IMR-90 (cell line): ENCODE measurements at regions not wholly inside any gene's neighbourhood (a gene's known extent, or its start where the extent isn't known, plus 50 kb on each side); places are given as distances from the start of the nearest gene placed in this dataset.

Source experiments
- ATAC-seq: fragments of 200-7000 bp; cut with Tn5 transposase; 2 replicates; pipeline ENCODE4 v1.9.1; 2020; ENCODE audit warnings: low read depth, mild to moderate bottlenecking, moderate library complexity
- BruUV-seq: library from RNA; stranded (reverse); fragments of 400-500 nt; replicated peaks from 2 replicates; lab custom pipeline; 2021; lab: Mats Ljungman, UMichigan
- CTCF ChIA-PET: fragments of 300-600 bp; formaldehyde crosslinking; extraction: SDS; loops from one replicate; lab custom pipeline; 2021; ENCODE audit warnings: antibody characterized with exemption; lab: Yijun Ruan, JAX
- POLR2A ChIA-PET: fragments of 300-600 bp; sonication (Branson Sonifier 250); formaldehyde crosslinking; loops from one replicate; lab custom pipeline; 2022; ENCODE audit warnings: antibody characterized with exemption; ENCODE audit not compliant: unreplicated experiment; lab: Charles Lee
- DNase-seq: peaks from one replicate; pipeline ENCODE4 v3.0.0; 2013
- H2AFZ ChIP-seq: replicated peaks from 2 replicates; pipeline ENCODE3; 2013; ENCODE audit warnings: low read length, mild to moderate bottlenecking; ENCODE audit not compliant: poor library complexity
- H2AK5ac ChIP-seq: 2 replicates; pipeline ENCODE4 v1.6.1; 2013; ENCODE audit warnings: low read depth, low read length, inconsistent platforms
- H2AK9ac ChIP-seq: replicated peaks from 2 replicates; pipeline ENCODE3; 2013; ENCODE audit warnings: mild to moderate bottlenecking, low read depth, low read length, moderate library complexity; ENCODE audit not compliant: poor library complexity
- H2BK120ac ChIP-seq: 2 replicates; pipeline ENCODE4 v1.6.1; 2013; ENCODE audit warnings: low read depth, low read length, inconsistent platforms
- H2BK15ac ChIP-seq: 3 replicates; pipeline ENCODE4 v1.6.1; 2013; ENCODE audit warnings: low read depth, low read length, inconsistent platforms
- H2BK20ac ChIP-seq: 2 replicates; pipeline ENCODE4 v1.6.1; 2013; ENCODE audit warnings: low read depth, mild to moderate bottlenecking, inconsistent platforms, low read length, moderate library complexity
- H2BK5ac ChIP-seq: 2 replicates; pipeline ENCODE4 v1.6.1; 2013; ENCODE audit warnings: mild to moderate bottlenecking, low read depth, low read length, inconsistent platforms; ENCODE audit not compliant: poor library complexity, severe bottlenecking
- H3K14ac ChIP-seq: replicated peaks from 2 replicates; pipeline ENCODE4 v1.6.1; 2013; ENCODE audit warnings: low read depth, low read length, inconsistent platforms
- H3K18ac ChIP-seq: 2 replicates; pipeline ENCODE4 v1.6.1; 2013; ENCODE audit warnings: low read depth, low read length, control low read depth
- H3K23ac ChIP-seq: 2 replicates; pipeline ENCODE4 v1.6.1; 2013; ENCODE audit warnings: low read depth, low read length, inconsistent platforms
- H3K27ac ChIP-seq: 2 replicates; pipeline ENCODE4 v1.5.1; 2013; ENCODE audit warnings: mild to moderate bottlenecking, control low read depth, low read length; ENCODE audit not compliant: insufficient read depth
- H3K27me3 ChIP-seq: 2 replicates; pipeline ENCODE4 v1.6.1; 2013; ENCODE audit warnings: low read length; ENCODE audit not compliant: control insufficient read depth, insufficient read depth
- H3K36me3 ChIP-seq: 2 replicates; pipeline ENCODE4 v1.6.1; 2013; ENCODE audit warnings: low read length, mixed read lengths; ENCODE audit not compliant: control insufficient read depth, insufficient read depth
- H3K4ac ChIP-seq: 2 replicates; pipeline ENCODE4 v1.6.1; 2013; ENCODE audit warnings: low read depth, low read length, inconsistent platforms
- H3K4me1 ChIP-seq: 2 replicates; pipeline ENCODE4 v1.6.1; 2013; ENCODE audit warnings: low read length, mixed read lengths; ENCODE audit not compliant: control insufficient read depth, insufficient read depth
- H3K4me2 ChIP-seq: 2 replicates; pipeline ENCODE4 v1.6.1; 2013; ENCODE audit warnings: low read depth, mild to moderate bottlenecking, control low read depth, low read length, moderate library complexity
- H3K4me3 ChIP-seq: 2 replicates; pipeline ENCODE4 v1.5.1; 2013; ENCODE audit warnings: low read depth, mild to moderate bottlenecking, control low read depth, low read length, moderate library complexity; ENCODE audit not compliant: insufficient read depth
- H3K56ac ChIP-seq: 2 replicates; pipeline ENCODE4 v1.6.1; 2013; ENCODE audit warnings: low read length, inconsistent platforms; ENCODE audit not compliant: insufficient read depth; ENCODE audit errors: extremely low read depth
- H3K79me1 ChIP-seq, 2 experiments: 2 replicates each; pipeline ENCODE4 v1.6.1; 2013; ENCODE audit warnings: low read length in 2 of 2, inconsistent platforms in 1 of 2, low read depth in 1 of 2
- H3K9ac ChIP-seq: 2 replicates; pipeline ENCODE4 v1.6.1; 2013; ENCODE audit warnings: low read depth, low read length, control low read depth
- H3K9me1 ChIP-seq: 2 replicates; pipeline ENCODE4 v1.6.1; 2013; ENCODE audit warnings: low read length, inconsistent platforms; ENCODE audit not compliant: insufficient read depth
- H3K9me3 ChIP-seq: 2 replicates; pipeline ENCODE4 v1.6.1; 2013; ENCODE audit warnings: low read length; ENCODE audit not compliant: control insufficient read depth, insufficient read depth
- H4K20me1 ChIP-seq: 2 replicates; pipeline ENCODE4 v1.6.1; 2013; ENCODE audit warnings: low read length, inconsistent platforms; ENCODE audit not compliant: insufficient read depth
- H4K5ac ChIP-seq: 2 replicates; pipeline ENCODE4 v1.6.1; 2013; ENCODE audit warnings: mild to moderate bottlenecking, low read depth, low read length, control low read depth
- H4K8ac ChIP-seq, 2 experiments: 2 replicates each; pipeline ENCODE4 v1.6.1; 2013; ENCODE audit warnings: low read depth in 2 of 2, low read length in 2 of 2, control low read depth in 1 of 2, inconsistent platforms in 1 of 2
- H4K91ac ChIP-seq: 2 replicates; pipeline ENCODE4 v1.6.1; 2013; ENCODE audit warnings: low read depth, low read length, inconsistent platforms; ENCODE audit not compliant: insufficient read depth
- BHLHE40 ChIP-seq: fragments of 150-350 bp; IDR thresholded peaks from 2 replicates; pipeline ENCODE4 v1.6.1; 2016; ENCODE audit warnings: mild to moderate bottlenecking, low read depth, low read length
- CEBPB ChIP-seq: IDR thresholded peaks from 2 replicates; pipeline ENCODE4 v1.6.1; 2012; ENCODE audit warnings: low read depth, low read length, improper control_type of control experiment
- CHD1 ChIP-seq: IDR thresholded peaks from 2 replicates; pipeline ENCODE4 v1.6.1; 2012; ENCODE audit warnings: low read depth, low read length, improper control_type of control experiment
- CTCF ChIP-seq: conservative IDR thresholded peaks from 2 replicates; pipeline ENCODE4 v1.5.1; 2012; ENCODE audit warnings: mild to moderate bottlenecking, low read depth, low read length, improper control_type of control experiment
- ELK1 ChIP-seq: fragments of 150-350 bp; IDR thresholded peaks from 2 replicates; pipeline ENCODE4 v1.6.1; 2016; ENCODE audit warnings: low read depth, mild to moderate bottlenecking, low read length, moderate library complexity, borderline replicate concordance
- FOS ChIP-seq: fragments of 150-350 bp; IDR thresholded peaks from 2 replicates; pipeline ENCODE4 v1.6.1; 2016; ENCODE audit warnings: low read depth, low read length
- MAFK ChIP-seq: IDR thresholded peaks from 2 replicates; pipeline ENCODE4 v1.6.1; 2012; ENCODE audit warnings: low read depth, low read length, improper control_type of control experiment
- MAZ ChIP-seq: IDR thresholded peaks from 2 replicates; pipeline ENCODE4 v1.6.1; 2012; ENCODE audit warnings: low read depth, mild to moderate bottlenecking, low read length, improper control_type of control experiment, moderate library complexity, borderline replicate concordance
- MXI1 ChIP-seq: IDR thresholded peaks from 2 replicates; pipeline ENCODE4 v1.6.1; 2012; ENCODE audit warnings: low read depth, mild to moderate bottlenecking, low read length, moderate library complexity, borderline replicate concordance
- NFE2L2 ChIP-seq: fragments of 150-350 bp; IDR thresholded peaks from 2 replicates; pipeline ENCODE4 v1.6.1; 2016; ENCODE audit warnings: low read depth, mild to moderate bottlenecking, low read length
- POLR2A ChIP-seq: IDR thresholded peaks from 2 replicates; pipeline ENCODE4 v1.6.1; 2012; ENCODE audit warnings: mild to moderate bottlenecking, low read depth, low read length
- RAD21 ChIP-seq: IDR thresholded peaks from 2 replicates; pipeline ENCODE4 v1.6.1; 2012; ENCODE audit warnings: low read length, improper control_type of control experiment
- RCOR1 ChIP-seq: IDR thresholded peaks from 2 replicates; pipeline ENCODE4 v1.6.1; 2012; ENCODE audit warnings: mild to moderate bottlenecking, low read length, improper control_type of control experiment; ENCODE audit not compliant: insufficient replicate concordance
- RFX5 ChIP-seq: IDR thresholded peaks from 2 replicates; pipeline ENCODE4 v1.8.0; 2012; ENCODE audit warnings: low read depth, mild to moderate bottlenecking, low read length, moderate library complexity
- SMC3 ChIP-seq: fragments of 150-350 bp; IDR thresholded peaks from 2 replicates; pipeline ENCODE4 v1.6.1; 2016; ENCODE audit warnings: low read depth, mild to moderate bottlenecking, antibody characterized with exemption, low read length, moderate library complexity
- WGBS, 2 experiments: methylation state at CpG; one replicate each; pipeline versions ENCODE4 v1.1.5 to v1.1.7; 2013; ENCODE audit warnings: missing lambda C conversion rate in 2 of 2; ENCODE audit not compliant: insufficient read length in 1 of 2; ENCODE audit errors: extremely low coverage in 2 of 2; 5-methylcytosine and 5-hydroxymethylcytosine counted together
- dilution Hi-C: fragments of 300-500 bp; cut with HindIII; formaldehyde crosslinking; loops from one replicate; pipeline ENCODE4 v1.14.3; 2018; ENCODE audit warnings: low sequenced_read_pairs; ENCODE audit not compliant: unreplicated experiment
- in situ Hi-C: fragments of 300-500 bp; cut with MboI; formaldehyde crosslinking; loops from 3 replicates; pipeline ENCODE4 v1.14.3; 2019; ENCODE audit warnings: low sequenced_read_pairs, inconsistent platforms, mixed read lengths
- intact Hi-C: fragments of 100-400 bp; cut with micrococcal nuclease; formaldehyde crosslinking; loops from 2 replicates; pipeline ENCODE4 v1.10.0; 2022

DNA sequence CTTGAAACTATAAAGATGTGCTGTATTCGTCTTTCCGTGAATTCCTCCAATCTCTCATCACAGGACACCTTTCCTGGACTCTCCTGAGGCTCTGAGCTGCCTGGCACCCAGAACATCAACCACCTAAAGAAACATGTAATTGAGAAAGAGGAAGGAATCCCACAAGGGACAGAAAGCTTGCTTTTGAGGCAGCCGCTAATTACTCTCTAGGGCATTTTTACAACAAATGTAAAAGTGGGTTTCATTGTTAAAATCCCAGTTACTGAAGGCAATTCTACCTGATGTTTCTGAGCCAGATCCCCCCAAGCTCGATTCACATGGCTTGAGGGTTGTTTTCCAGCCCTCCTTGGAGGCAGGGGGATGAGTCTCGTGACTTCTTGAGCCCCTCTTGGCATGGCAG lies 238.5 kb upstream of the LHX5 start:
- no peak overlapping the region for H2BK15ac ChIP-seq
- BruUV-seq: no TSS peak
- intact Hi-C loops (no loop called here), in situ Hi-C loops (no loop called here), dilution Hi-C loops (no loop called here)
- H3K4me3 ChIP-seq: no peak overlapping the region
- H3K27ac ChIP-seq: no peak overlapping the region
- no peak overlapping the region for H2BK20ac ChIP-seq
- no peak overlapping the region for H4K8ac ChIP-seq
- no peaks in the 10 kb centered on the region for H3K79me1 ChIP-seq
- no peak overlapping the region for H3K4ac ChIP-seq
- TF ChIP-seq MAZ (no peak), RFX5 (no peak), MAFK (no peak), ELK1 (no peak), CEBPB (no peak), CHD1 (no peak), RCOR1 (no peak), FOS (no peak), POLR2A (no peak), SMC3 (no peak), NFE2L2 (no peak), BHLHE40 (no peak), RAD21 (no peak), MXI1 (no peak), CTCF (no peak)
- no peak overlapping the region for H4K91ac ChIP-seq
- no peak overlapping the region for H3K9ac ChIP-seq
- H3K9me1 ChIP-seq: no peaks in the 10 kb centered on the region
- H2BK5ac ChIP-seq: no peak overlapping the region
- no peak for ATAC-seq
- no peak overlapping the region for H2AK9ac ChIP-seq
- H3K23ac ChIP-seq: no peak overlapping the region
- no peaks in the 10 kb centered on the region for H3K9me3 ChIP-seq
- no peak for DNase-seq
- no peak overlapping the region for H4K5ac ChIP-seq
- H3K36me3 ChIP-seq: no peaks in the 10 kb centered on the region
- H3K4me1 ChIP-seq: no peaks in the 10 kb centered on the region
- no peak overlapping the region for H3K56ac ChIP-seq
- H2AFZ ChIP-seq: no peak overlapping the region
- H2AK5ac ChIP-seq: no peak overlapping the region
- no peak overlapping the region for H3K14ac ChIP-seq
- POLR2A ChIA-PET: no interaction called here
- WGBS, 2 experiments: 60% methylated on average over 1 of the region's 5 CpGs; no CpG with 5 or more reads in 1 of the 2 experiments
- no peaks in the 10 kb centered on the region for H4K20me1 ChIP-seq
- H3K18ac ChIP-seq: no peak overlapping the region
- no peak overlapping the region for H2BK120ac ChIP-seq
- no peak overlapping the region for H3K4me2 ChIP-seq
- CTCF ChIA-PET: no interaction called here
- H3K27me3 ChIP-seq: peaks cover 1% of the 10 kb centered on the region; the same call in 1 of the 2 replicates
